SU-DHL-6 (cell line): ENCODE measurements at regions not wholly inside any gene's neighbourhood (a gene's known extent, or its start where the extent isn't known, plus 50 kb on each side); places are given as distances from the start of the nearest gene placed in this dataset.

Source experiments
- EZH2phosphoT487 ChIP-seq: fragments of 200-600 bp; sonication (generic), shearing (Covaris generic); conservative IDR thresholded peaks from 2 replicates; pipeline ENCODE4 v1.6.1; 2018; ENCODE audit warnings: mild to moderate bottlenecking, antibody characterized with exemption, low read length, moderate library complexity, mixed read lengths
- TF ChIP-seq, protein P1 (sequence below): fragments of 200-600 bp; sonication (generic); IDR thresholded peaks from one replicate; pipeline ENCODE4 v1.5.1; 2017; ENCODE audit warnings: antibody characterized with exemption, mild to moderate bottlenecking, low read length, moderate library complexity; ENCODE audit not compliant: insufficient read depth, poor library complexity, severe bottlenecking

DNA sequence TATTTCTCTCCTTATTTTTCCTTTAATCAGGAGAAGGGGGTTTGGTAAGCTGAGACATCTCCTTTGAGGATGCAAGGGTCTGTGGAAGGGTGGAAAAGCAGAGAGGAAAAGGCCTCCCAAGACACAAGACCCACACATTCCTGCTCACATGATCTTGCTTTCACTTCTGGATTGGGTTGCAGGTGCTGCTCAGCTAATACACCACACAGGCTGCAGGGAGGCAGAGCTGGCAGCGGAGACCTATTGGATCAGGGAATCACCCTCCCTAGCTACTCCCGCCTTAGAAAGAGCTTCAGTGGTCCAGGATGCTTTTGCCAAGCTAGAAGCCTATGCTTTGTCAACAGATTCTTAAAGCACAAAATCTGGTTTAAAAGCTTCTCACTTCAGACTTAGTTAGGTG, 87.6 kb upstream of the IL33 start:
- TF ChIP-seq, protein P1, sequence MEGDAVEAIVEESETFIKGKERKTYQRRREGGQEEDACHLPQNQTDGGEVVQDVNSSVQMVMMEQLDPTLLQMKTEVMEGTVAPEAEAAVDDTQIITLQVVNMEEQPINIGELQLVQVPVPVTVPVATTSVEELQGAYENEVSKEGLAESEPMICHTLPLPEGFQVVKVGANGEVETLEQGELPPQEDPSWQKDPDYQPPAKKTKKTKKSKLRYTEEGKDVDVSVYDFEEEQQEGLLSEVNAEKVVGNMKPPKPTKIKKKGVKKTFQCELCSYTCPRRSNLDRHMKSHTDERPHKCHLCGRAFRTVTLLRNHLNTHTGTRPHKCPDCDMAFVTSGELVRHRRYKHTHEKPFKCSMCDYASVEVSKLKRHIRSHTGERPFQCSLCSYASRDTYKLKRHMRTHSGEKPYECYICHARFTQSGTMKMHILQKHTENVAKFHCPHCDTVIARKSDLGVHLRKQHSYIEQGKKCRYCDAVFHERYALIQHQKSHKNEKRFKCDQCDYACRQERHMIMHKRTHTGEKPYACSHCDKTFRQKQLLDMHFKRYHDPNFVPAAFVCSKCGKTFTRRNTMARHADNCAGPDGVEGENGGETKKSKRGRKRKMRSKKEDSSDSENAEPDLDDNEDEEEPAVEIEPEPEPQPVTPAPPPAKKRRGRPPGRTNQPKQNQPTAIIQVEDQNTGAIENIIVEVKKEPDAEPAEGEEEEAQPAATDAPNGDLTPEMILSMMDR = no peak
- no peak for TF ChIP-seq EZH2phosphoT487
